Activated naive CD4-positive, alpha-beta T cell treated with anti-CD3 and anti-CD28 coated beads for 36 hours (primary cell): ENCODE measurements at regions not wholly inside any gene's neighbourhood (a gene's known extent, or its start where the extent isn't known, plus 50 kb on each side); places are given as distances from the start of the nearest gene placed in this dataset.
"Not testable (repeated sequence)": the region's sequence is repeated elsewhere in the genome, so short reads cannot be mapped to it uniquely, and the experiment has no call there.

Source experiments
- CTCF ChIA-PET: fragments of 350-600 bp; sonication (Branson Sonifier 250); formaldehyde crosslinking; loops from one replicate; lab custom pipeline; 2021; ENCODE audit warnings: antibody characterized with exemption; lab: Charles Lee
- DNase-seq: peaks from one replicate; pipeline ENCODE4 v3.0.0-alpha.2; 2020
- H3K27ac Mint-ChIP-seq: one replicate; pipeline ENCODE4 v1.8.0; 2021; ENCODE audit warnings: mild to moderate bottlenecking, mixed read lengths
- H3K27me3 Mint-ChIP-seq: one replicate; pipeline ENCODE4 v1.8.0; 2021; ENCODE audit warnings: low read depth, mixed read lengths
- H3K36me3 Mint-ChIP-seq: one replicate; pipeline ENCODE4 v1.8.0; 2021; ENCODE audit warnings: low read depth, mixed read lengths
- H3K4me1 Mint-ChIP-seq: one replicate; pipeline ENCODE4 v1.8.0; 2021; ENCODE audit warnings: low read depth, mixed read lengths
- H3K4me3 Mint-ChIP-seq: one replicate; pipeline ENCODE4 v1.8.0; 2021; ENCODE audit warnings: mild to moderate bottlenecking, moderate library complexity, mixed read lengths
- H3K9me3 Mint-ChIP-seq: one replicate; pipeline ENCODE4 v1.8.0; 2021; ENCODE audit warnings: mixed read lengths
- intact Hi-C: fragments of 100-400 bp; cut with micrococcal nuclease; formaldehyde crosslinking; loops from one replicate; pipeline ENCODE4 v1.15.1; 2023

GRCh38 chr16:86730597-86730996 lies 152.2 kb downstream of the FOXL1 start:
- no peaks in the 10 kb centered on the region for H3K9me3 Mint-ChIP-seq
- no peaks in the 10 kb centered on the region for H3K36me3 Mint-ChIP-seq
- H3K27ac Mint-ChIP-seq, result no peak overlapping the region
- no peak overlapping the region for H3K4me3 Mint-ChIP-seq
- intact Hi-C loops, result loop anchor here (10.0 kb wide), 1 partner anchor 166 kb away; the partner anchor contains the start of gene FOXC2
- peaks cover 55% of the 10 kb centered on the region for H3K27me3 Mint-ChIP-seq
- DNase-seq, result no peak
- CTCF ChIA-PET, result interaction anchor here (0.7 to 0.8 kb wide), 2 partner anchors 63 to 332 kb away, joined by 3 read pairs; no protein-coding TSS in a partner anchor
- H3K4me1 Mint-ChIP-seq, result no peaks in the 10 kb centered on the region

DNA sequence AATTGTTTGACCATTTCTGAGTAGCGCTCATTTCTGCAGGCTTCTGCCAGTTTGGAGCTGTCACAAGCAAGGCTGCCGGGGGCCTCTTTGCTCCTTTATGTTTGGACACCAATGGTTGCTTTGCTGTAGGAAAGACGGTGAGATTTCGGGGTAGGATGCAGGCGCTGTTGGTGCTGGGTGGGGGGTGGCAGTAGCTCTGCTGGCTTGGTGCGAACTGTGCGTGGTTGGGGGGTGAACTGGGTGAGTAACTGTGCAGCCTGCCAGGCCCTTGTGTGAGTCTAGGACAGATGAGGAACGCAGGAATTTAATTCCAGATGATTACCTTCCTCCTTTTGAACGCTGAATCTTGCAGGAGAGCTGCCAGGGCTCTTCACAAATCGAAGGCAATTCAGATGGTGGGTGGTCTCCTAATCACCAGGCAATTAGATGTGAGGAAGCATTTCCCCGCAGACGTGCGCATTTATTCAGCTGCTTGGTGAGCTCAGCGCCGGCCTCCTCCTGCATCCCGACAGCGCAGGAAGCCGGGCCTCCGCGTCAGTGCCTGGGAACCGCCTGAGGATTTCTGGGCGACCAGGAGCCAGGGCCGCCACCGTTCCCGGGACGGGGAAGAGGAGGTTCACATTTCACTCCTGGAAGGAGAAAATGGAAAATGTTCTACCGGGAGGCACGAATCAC lies 154.4 kb downstream of the FOXL1 start:
- Mint-ChIP-seq H3K4me1 (no peaks in the 10 kb centered on the region), H3K4me3 (no peak overlapping the region), H3K27me3 (peaks cover 44% of the 10 kb centered on the region), H3K36me3 (no peaks in the 10 kb centered on the region), H3K27ac (no peak overlapping the region), H3K9me3 (no peaks in the 10 kb centered on the region)
- intact Hi-C loops, result loop anchor here (10.0 kb wide), 1 partner anchor 168 kb away; the partner anchor contains the start of gene FOXC2
- DNase-seq, result no peak
- CTCF ChIA-PET, result interaction anchor here (0.6 kb wide), 1 partner anchor 168 kb away, joined by 3 read pairs; no protein-coding TSS in a partner anchor

- H3K4me3 Mint-ChIP-seq, result no peak overlapping the region
- H3K27me3 Mint-ChIP-seq, result peaks cover 41% of the 10 kb centered on the region
- CTCF ChIA-PET, result interaction anchor here (0.6 kb wide), 1 partner anchor 169 kb away, joined by 3 read pairs; no protein-coding TSS in a partner anchor
- intact Hi-C loops, result loop anchor here (10.0 kb wide), 1 partner anchor 169 kb away; the partner anchor contains the start of gene FOXC2
- H3K4me1 Mint-ChIP-seq, result no peaks in the 10 kb centered on the region
- no peak overlapping the region for H3K27ac Mint-ChIP-seq
- H3K9me3 Mint-ChIP-seq, result no peaks in the 10 kb centered on the region
- no peak for DNase-seq
- no peaks in the 10 kb centered on the region for H3K36me3 Mint-ChIP-seq
These were observed 155.4 kb downstream of the FOXL1 start for GRCh38 chr16:86733546-86734254.

DNA sequence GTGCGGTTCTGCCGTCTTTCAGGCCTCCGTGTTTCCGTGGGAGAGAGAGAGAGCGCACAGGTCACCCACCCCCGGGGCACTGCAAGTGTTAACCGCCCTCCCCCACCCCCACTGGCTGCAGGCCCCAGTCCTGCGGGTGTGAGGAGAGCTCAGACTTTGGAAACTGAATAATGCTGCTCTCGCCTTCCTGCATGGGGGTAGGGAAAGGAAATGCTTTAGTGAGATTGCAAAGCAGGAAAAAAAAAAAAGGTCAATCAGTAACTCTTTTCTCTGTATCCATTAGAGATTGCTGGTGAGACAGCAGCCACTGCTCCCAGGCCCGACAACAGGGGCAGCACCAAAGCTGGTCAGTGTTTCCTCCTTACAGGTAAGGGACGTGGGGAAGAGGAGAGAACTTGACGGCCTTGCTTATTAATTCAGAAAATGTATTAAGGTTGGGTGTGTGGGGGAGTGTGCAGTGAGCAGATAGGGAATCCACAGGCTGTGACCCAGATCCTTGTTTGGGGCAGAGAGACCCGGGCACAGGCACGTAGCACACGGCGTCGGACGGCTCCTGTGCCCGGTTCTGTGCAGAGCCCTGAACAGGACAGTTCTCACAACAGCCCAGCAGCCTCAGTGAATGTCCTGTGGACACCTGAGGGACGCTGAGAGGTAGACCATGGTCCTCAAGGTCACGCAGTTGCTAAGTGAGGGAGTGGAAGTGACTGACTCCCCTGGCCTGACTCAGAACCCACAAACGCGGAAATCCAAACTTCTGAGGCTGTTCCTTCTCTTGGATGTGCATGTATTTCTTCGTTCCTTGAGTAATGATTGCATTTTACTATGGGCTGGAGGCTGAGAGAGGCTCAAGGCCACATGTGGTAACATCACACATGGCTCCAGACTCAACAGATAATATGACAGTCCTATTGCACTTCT lies 156.5 kb downstream of the FOXL1 start:
- intact Hi-C loops, result loop anchor here (10.0 kb wide), 1 partner anchor 170 kb away; the partner anchor contains the start of gene FOXC2
- peaks cover 43% of the 10 kb centered on the region for H3K27me3 Mint-ChIP-seq
- CTCF ChIA-PET, result no interaction called here
- H3K9me3 Mint-ChIP-seq, result no peaks in the 10 kb centered on the region
- H3K36me3 Mint-ChIP-seq, result no peaks in the 10 kb centered on the region
- H3K27ac Mint-ChIP-seq, result no peak overlapping the region
- no peak overlapping the region for H3K4me3 Mint-ChIP-seq
- H3K4me1 Mint-ChIP-seq, result no peaks in the 10 kb centered on the region
- no peak for DNase-seq

DNA sequence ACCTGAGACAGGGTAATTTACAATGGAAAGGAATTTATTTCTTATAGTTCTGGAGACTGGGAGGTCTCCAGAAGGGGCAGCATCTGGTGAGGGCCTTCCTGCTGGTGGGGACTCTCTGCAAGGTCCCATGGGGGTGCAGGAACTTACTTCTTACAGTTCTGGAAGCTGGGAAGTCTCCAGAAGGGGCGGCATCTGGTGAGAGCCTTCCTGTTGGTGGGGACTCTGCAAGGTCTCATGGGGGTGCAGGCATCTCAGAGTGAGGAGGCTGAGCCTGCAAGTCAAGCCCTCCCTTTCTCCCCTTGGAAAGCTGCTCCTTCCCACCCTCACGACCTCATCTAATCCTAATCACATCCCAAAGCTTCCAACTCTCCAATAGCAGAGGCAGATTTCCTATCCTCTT lies 157.4 kb downstream of the FOXL1 start:
- no peak for DNase-seq
- Mint-ChIP-seq H3K36me3 (no peaks in the 10 kb centered on the region), H3K4me1 (peaks cover 4% of the 10 kb centered on the region), H3K4me3 (no peak overlapping the region), H3K9me3 (no peaks in the 10 kb centered on the region), H3K27ac (no peak overlapping the region), H3K27me3 (peaks cover 47% of the 10 kb centered on the region)
- intact Hi-C loops, result loop anchor here (10.0 kb wide), 1 partner anchor 171 kb away; the partner anchor contains the start of gene FOXC2
- CTCF ChIA-PET, result no interaction called here

DNA sequence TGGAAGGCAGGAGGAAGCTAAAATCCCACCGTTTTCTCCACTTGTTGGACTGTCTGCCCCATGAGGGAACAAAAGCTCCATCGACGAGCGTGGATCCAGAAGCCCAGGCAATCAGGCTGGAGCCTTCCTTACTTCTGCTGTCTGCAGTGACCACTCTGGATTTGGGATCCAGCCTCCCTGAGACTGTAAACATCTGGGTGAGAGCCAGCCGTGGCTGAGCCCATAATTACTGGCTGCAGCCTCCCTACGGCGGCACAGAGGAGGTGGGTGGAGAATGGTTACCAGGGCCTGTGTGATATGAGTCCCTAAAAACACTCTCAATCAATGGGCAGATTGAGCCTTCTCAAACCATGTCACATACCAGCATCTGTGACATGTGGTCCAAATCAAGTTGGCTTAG lies 158.2 kb downstream of the FOXL1 start:
- no peaks in the 10 kb centered on the region for H3K36me3 Mint-ChIP-seq
- H3K27me3 Mint-ChIP-seq, result peaks cover 49% of the 10 kb centered on the region
- H3K4me3 Mint-ChIP-seq, result no peak overlapping the region
- H3K9me3 Mint-ChIP-seq, result no peaks in the 10 kb centered on the region
- intact Hi-C loops, result loop anchor here (10.0 kb wide), 1 partner anchor 172 kb away; the partner anchor contains the start of gene FOXC2
- H3K4me1 Mint-ChIP-seq, result peaks cover 8% of the 10 kb centered on the region
- H3K27ac Mint-ChIP-seq, result no peak overlapping the region
- CTCF ChIA-PET, result interaction anchor here (0.6 kb wide), 1 partner anchor 466 kb away, joined by 3 read pairs; no protein-coding TSS in a partner anchor
- no peak for DNase-seq

DNA sequence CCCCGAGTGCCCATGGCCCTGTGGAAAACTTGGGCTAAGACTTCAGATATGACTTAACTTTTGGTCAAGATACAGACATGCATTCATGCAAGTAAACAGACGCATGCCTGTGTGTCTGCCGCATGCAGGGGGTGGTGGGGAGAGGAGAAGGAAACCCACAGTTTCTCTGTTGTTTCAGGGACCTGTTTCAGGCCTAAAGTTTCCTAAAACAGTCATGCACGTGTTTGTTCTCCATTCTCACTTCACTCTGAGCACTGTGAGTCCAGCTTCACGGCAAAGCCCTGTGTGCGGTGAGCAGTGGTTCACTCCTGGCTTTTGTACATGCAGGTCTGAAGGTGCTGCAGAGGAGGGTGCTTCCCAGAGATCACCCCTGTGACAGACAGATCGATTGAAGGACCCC lies 158.7 kb downstream of the FOXL1 start:
- no peak for DNase-seq
- H3K27me3 Mint-ChIP-seq, result peaks cover 49% of the 10 kb centered on the region
- H3K9me3 Mint-ChIP-seq, result no peaks in the 10 kb centered on the region
- H3K36me3 Mint-ChIP-seq, result no peaks in the 10 kb centered on the region
- H3K4me3 Mint-ChIP-seq, result no peak overlapping the region
- no peak overlapping the region for H3K27ac Mint-ChIP-seq
- H3K4me1 Mint-ChIP-seq, result peaks cover 11% of the 10 kb centered on the region
- CTCF ChIA-PET, result no interaction called here
- intact Hi-C loops, result loop anchor here (10.0 kb wide), 1 partner anchor 172 kb away; the partner anchor contains the start of gene FOXC2

DNA sequence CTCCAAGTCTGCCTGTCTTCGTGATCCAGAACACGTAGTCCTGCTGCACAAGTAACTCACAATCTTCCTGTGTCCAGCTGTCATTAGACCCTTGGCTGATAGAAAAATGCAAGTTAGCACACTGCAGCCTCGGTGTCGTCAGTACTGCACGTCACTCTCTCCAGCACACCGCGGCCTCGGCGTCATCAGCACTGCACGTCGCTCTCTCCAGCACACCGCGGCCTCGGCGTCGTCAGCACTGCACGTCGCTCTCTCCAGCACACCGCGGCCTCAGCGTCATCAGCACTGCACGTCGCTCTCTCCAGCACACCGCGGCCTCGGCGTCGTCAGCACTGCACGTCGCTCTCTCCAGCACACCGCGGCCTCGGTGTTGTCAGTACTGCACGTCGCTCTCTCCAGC lies 160.0 kb downstream of the FOXL1 start:
- H3K4me3 Mint-ChIP-seq, CTCF ChIA-PET, H3K27ac Mint-ChIP-seq, H3K36me3 Mint-ChIP-seq, DNase-seq, H3K9me3 Mint-ChIP-seq: not testable (repeated sequence)
- Mint-ChIP-seq H3K4me1 (peaks cover 11% of the 10 kb centered on the region), H3K27me3 (peaks cover 46% of the 10 kb centered on the region)
- intact Hi-C loops, result loop anchor here (10.0 kb wide), 1 partner anchor 174 kb away; the partner anchor contains the start of gene FOXC2

DNA sequence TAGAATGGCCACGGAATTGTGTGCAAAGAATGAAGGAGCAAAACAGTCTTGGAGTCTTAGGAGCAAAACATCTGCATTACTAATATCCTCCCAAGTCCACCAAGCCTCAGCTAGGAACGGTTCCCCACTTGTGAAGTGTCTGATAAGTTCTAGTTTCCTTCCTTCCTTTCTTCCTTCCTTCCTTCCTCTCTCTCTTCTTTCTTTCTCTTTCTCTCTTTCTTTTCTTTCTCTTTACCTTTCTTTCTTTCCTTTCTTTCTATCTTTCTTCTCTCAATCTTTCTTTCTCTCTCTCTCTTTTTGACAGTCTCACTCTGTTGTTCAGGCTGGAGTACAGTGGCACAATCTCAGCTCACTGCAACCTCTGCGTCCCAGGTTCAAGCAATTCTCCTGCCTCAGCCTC lies 160.8 kb downstream of the FOXL1 start:
- H3K27ac Mint-ChIP-seq, result no peak overlapping the region
- DNase-seq, result no peak

DNA sequence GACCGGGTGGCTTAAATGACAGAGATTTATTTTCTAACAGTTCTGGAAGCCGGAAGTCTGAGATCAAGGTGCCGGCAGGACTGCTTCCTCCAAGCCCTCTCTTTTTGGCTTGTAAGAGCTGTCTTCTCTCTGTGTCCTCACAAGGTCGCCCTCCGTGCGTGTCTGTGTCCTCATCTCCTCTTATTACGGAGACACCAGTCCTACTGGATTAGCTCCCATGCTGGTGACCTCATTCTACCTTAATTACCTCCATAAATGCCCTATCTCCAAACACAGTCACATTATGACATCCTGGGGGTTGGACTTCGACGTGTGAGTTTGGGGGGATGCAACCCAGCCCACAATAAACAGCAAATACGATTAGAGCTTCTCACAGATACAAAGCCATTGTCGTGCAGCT lies 161.5 kb downstream of the FOXL1 start:
- Mint-ChIP-seq H3K4me3 (no peak overlapping the region), H3K4me1 (peaks cover 11% of the 10 kb centered on the region), H3K9me3 (no peaks in the 10 kb centered on the region), H3K36me3 (no peaks in the 10 kb centered on the region), H3K27ac (no peak overlapping the region), H3K27me3 (peaks cover 39% of the 10 kb centered on the region)
- no peak for DNase-seq
- intact Hi-C loops, result loop anchor here (10.0 kb wide), 1 partner anchor 175 kb away; the partner anchor contains the start of gene FOXC2
- CTCF ChIA-PET, result no interaction called here

More for the DNA sequence above, 160.8 kb downstream of the FOXL1 start:
- no peaks in the 10 kb centered on the region for H3K36me3 Mint-ChIP-seq
- intact Hi-C loops, result loop anchor here (10.0 kb wide), 1 partner anchor 174 kb away; the partner anchor contains the start of gene FOXC2
- no peaks in the 10 kb centered on the region for H3K9me3 Mint-ChIP-seq
- H3K27me3 Mint-ChIP-seq, result peaks cover 41% of the 10 kb centered on the region
- H3K4me3 Mint-ChIP-seq, result no peak overlapping the region
- CTCF ChIA-PET, result no interaction called here
- H3K4me1 Mint-ChIP-seq, result peaks cover 11% of the 10 kb centered on the region

- Mint-ChIP-seq H3K4me3 (no peak overlapping the region), H3K36me3 (no peaks in the 10 kb centered on the region), H3K27ac (no peak overlapping the region), H3K9me3 (no peaks in the 10 kb centered on the region), H3K27me3 (peaks cover 39% of the 10 kb centered on the region), H3K4me1 (peaks cover 11% of the 10 kb centered on the region)
- DNase-seq, result no peak
- CTCF ChIA-PET, result no interaction called here
- intact Hi-C loops, result no loop called here
These were observed 161.9 kb downstream of the FOXL1 start for GRCh38 chr16:86740298-86740697.
